GM12875 (cell line): ENCODE measurements at regions not wholly inside any gene's neighbourhood (a gene's known extent, or its start where the extent isn't known, plus 50 kb on each side); places are given as distances from the start of the nearest gene placed in this dataset.

Experiments
- H3K4me3 ChIP-seq: one replicate; pipeline ENCODE4 v1.5.1; 2011; ENCODE audit warnings: low read depth, low read length, control low read depth
- TF ChIP-seq, protein P1 (sequence below): IDR thresholded peaks from 2 replicates; pipeline ENCODE4 v1.5.1; 2011; ENCODE audit warnings: low read depth, mild to moderate bottlenecking, control low read depth, inconsistent platforms, low read length, moderate library complexity, borderline replicate concordance; ENCODE audit not compliant: insufficient read depth

DNA sequence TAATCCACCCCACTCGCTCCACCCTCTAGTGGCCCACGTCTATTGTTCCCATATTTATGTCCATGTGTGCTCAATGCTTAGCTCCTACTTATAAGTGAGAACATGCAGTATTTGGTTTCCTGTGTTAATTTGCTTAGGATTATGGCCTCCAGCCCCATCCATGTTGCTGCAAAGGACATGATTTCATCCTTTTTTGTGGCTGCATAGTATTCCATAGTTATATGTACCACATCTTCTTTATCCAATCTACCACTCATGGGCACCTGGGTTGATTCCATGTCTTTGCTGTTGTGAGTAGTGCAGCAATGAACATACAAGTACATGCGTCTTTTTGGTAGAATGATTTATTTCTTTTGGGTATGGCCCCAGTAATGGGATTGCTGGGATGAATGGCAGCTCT, 319.9 kb downstream of the DYSF start:
- no peak overlapping the region for H3K4me3 ChIP-seq
- TF ChIP-seq, protein P1, sequence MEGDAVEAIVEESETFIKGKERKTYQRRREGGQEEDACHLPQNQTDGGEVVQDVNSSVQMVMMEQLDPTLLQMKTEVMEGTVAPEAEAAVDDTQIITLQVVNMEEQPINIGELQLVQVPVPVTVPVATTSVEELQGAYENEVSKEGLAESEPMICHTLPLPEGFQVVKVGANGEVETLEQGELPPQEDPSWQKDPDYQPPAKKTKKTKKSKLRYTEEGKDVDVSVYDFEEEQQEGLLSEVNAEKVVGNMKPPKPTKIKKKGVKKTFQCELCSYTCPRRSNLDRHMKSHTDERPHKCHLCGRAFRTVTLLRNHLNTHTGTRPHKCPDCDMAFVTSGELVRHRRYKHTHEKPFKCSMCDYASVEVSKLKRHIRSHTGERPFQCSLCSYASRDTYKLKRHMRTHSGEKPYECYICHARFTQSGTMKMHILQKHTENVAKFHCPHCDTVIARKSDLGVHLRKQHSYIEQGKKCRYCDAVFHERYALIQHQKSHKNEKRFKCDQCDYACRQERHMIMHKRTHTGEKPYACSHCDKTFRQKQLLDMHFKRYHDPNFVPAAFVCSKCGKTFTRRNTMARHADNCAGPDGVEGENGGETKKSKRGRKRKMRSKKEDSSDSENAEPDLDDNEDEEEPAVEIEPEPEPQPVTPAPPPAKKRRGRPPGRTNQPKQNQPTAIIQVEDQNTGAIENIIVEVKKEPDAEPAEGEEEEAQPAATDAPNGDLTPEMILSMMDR = no peak

DNA sequence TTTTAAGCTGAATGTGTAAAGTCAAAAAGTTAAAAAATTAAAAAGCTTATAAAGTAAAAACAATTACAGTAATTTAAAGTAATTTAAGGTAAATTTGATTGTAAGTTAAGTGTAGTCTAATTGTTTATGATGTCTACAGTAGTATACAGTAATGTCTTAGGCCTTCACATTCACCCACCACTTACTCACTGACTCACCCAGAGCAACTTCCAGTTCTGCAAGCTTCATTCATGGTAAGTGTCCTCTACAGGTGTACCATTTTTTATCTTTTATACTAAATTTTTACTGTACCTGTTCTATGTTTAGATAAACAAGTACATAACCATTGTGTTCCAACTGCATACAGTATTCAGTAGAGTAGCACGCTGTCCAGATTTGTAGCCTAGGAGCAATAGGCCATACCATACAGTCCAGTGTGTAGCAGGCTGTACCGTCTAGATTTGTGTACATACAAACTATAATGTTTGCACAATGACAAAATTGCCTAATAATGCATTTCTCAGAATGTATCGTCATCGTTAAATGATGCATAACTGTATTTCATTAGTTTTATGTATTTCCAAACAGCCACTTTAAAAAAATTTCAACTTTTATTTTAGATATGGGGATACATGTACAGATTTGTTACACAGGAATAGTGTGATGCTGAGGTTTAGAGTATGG, 319.3 kb downstream of the DYSF start:
- TF ChIP-seq, protein P1 = no peak
- no peak overlapping the region for H3K4me3 ChIP-seq

DNA sequence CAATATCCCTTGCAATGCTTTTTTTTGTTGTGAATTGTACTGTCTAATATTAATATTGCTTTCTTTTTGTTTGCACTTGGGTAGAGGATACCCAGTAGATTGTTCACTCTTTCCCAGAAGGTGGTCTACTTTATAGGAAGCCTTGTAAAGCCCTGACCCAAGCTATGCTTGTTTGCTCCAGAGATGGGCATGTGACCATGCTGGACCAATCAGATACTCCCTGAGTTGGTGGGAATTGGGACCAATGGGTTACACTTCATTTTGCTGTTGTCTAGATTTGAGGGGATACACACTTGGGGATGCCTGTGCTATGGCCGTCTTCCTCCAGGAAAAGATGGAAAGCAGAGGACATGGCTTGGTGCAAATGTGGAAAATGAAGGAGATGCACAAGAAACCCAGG, 314.3 kb downstream of the DYSF start:
- TF ChIP-seq, protein P1 = no peak
- no peak overlapping the region for H3K4me3 ChIP-seq

DNA sequence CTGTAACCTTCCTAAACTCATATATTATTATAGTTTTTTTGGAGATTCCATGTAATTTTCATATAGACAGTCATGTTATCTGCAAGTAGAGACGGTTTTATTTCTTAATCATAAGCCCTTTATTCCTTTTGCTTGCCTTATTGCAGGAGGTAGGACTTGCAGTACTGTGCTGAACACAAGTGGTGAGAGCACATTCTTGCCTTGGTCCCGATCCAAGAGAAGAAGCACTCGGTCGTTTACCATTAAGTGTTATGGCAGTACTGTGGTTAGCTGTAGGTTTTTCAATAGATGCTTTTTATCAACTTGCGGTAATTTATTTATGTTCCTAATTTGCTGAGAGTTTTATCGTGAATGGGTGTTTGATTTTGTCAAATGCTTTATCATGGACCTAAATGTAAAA, 305.7 kb downstream of the DYSF start:
- TF ChIP-seq, protein P1 = no peak
- H3K4me3 ChIP-seq = no peak overlapping the region

DNA sequence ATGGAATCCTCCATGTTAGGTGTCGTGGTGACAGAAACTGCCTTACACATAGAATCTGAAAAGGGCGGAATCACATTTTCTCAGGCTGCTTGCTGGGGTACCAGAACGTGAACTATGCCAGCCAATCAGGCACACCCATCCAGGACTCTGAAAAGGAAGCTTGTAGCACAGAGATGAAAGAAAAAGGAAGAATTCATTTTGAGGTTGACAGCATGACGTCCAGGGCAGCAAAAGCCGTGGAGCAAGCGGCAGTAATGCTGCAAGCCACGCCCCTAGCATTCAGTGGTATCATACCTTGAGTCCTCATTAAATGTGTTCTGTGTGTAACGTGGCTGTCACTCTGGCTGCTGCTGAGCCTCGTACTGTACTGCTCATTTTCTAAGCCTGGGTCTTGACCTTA, 304.0 kb downstream of the DYSF start:
- H3K4me3 ChIP-seq = no peak overlapping the region
- TF ChIP-seq, protein P1 = no peak

DNA sequence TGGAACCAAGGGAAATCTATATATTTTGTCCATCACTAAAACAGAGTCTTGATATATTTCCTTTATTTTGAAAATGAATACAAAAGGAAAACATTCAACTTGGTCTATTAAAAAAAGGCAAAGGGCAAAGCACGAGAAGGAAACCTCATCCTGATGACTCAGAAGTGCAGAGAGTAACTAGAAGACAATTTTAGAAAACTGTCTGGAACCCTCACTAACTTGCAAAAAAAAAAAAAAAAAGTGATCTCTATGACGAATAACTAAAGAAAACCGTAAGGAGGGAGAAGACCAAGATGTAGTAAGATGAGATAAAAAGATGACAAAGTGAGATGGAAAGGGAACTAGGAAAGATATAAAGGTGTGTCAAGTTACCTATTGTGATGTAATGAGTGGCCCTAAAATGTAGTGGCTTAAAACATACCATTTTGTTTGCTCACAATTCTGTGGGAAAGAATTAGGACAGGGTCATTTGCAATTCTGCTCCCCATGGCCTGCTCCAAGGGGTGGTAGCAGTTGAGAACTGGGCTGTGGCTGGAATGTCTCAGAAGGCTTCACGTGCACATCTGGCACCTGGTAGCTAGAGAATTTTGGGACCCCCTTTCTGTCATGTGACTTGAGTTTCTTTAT, 303.0 kb downstream of the DYSF start:
- no peak overlapping the region for H3K4me3 ChIP-seq
- TF ChIP-seq, protein P1 = no peak

DNA sequence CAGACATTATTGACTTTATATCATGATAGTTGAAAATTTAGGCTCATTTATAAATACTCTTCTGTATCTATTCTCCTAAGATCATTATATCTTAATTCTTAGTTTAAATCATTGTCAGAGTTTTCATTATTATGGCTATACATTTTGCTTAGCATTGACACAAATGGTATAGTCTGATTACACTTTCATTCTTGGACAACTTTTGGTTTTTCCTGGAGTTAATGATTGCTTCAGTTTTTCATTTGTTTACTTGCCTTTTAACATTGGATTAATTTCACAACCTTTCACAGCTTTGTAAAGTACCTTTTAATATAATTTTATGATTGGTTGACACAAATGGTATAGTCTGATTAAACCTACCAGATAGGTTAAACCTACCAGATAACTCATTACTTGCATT, 298.2 kb downstream of the DYSF start:
- TF ChIP-seq, protein P1 = no peak
- H3K4me3 ChIP-seq = no peak overlapping the region
